Subcutaneous abdominal adipose tissue (tissue), 5 donors: ENCODE measurements at regions not wholly inside any gene's neighbourhood (a gene's known extent, or its start where the extent isn't known, plus 50 kb on each side); places are given as distances from the start of the nearest gene placed in this dataset.

ENCODE experiments used
- H3K27ac ChIP-seq: one replicate; pipeline ENCODE4 v1.7.0; 2013; ENCODE audit warnings: low read depth, mild to moderate bottlenecking, inconsistent platforms, low read length, moderate library complexity
- H3K27me3 ChIP-seq, 5 donors: one replicate each; pipeline ENCODE4 v1.7.0; 2013; ENCODE audit warnings: low read length in 5 of 5, inconsistent platforms in 1 of 5; ENCODE audit not compliant: control insufficient read depth in 5 of 5, insufficient read depth in 4 of 5
- H3K36me3 ChIP-seq, 5 donors: one replicate each; pipeline ENCODE4 v1.7.0; 2013; ENCODE audit warnings: low read length in 5 of 5; ENCODE audit not compliant: control insufficient read depth in 5 of 5, insufficient read depth in 5 of 5
- H3K4me1 ChIP-seq, 5 donors: one replicate each; pipeline ENCODE4 v1.7.0; 2013; ENCODE audit warnings: low read length in 5 of 5, mild to moderate bottlenecking in 3 of 5, moderate library complexity in 1 of 5; ENCODE audit not compliant: control insufficient read depth in 5 of 5, insufficient read depth in 5 of 5
- H3K4me3 ChIP-seq, 5 donors: one replicate each; pipeline ENCODE4 v1.7.0; 2013; ENCODE audit warnings: low read length in 5 of 5, low read depth in 1 of 5
- H3K9ac ChIP-seq, 5 donors: one replicate each; pipeline ENCODE4 v1.7.0; 2013; ENCODE audit warnings: low read length in 5 of 5, mild to moderate bottlenecking in 4 of 5, moderate library complexity in 3 of 5
- H3K9me3 ChIP-seq, 5 donors: one replicate each; pipeline ENCODE4 v1.7.0; 2013; ENCODE audit warnings: low read length in 5 of 5; ENCODE audit not compliant: control insufficient read depth in 5 of 5
- donor health status: healthy.
- donor health status: healthy.
- donor health status: healthy.
- donor health status: healthy.
- donor health status: healthy.

- no peak overlapping the region for H3K4me3 ChIP-seq
- no peaks in the 10 kb centered on the region for H3K36me3 ChIP-seq
- H3K27ac ChIP-seq: peak overlapping the region; percentile 85
- H3K9ac ChIP-seq: no peak overlapping the region
- H3K9me3 ChIP-seq: no peaks in the 10 kb centered on the region
- no peaks in the 10 kb centered on the region for H3K27me3 ChIP-seq
- peaks cover 2 to 39% (median 11%) of the 10 kb centered on the region in 5 donors for H3K4me1 ChIP-seq
These were observed 172.5 kb downstream of the RAP2B start for GRCh38 chr3:153334558-153334957.

GRCh38 chr3:153337369-153337768 is 175.3 kb downstream of the RAP2B start:
- peak overlapping the region; percentile 61 for H3K27ac ChIP-seq
- no peak overlapping the region for H3K4me3 ChIP-seq
- H3K9ac ChIP-seq: peak overlapping the region in 1 of 5 donors; percentile 28
- H3K36me3 ChIP-seq: no peaks in the 10 kb centered on the region
- H3K9me3 ChIP-seq: peaks cover 0 to 2% (median 0%) of the 10 kb centered on the region in 5 donors
- peaks cover 2 to 38% (median 11%) of the 10 kb centered on the region in 5 donors for H3K4me1 ChIP-seq
- no peaks in the 10 kb centered on the region for H3K27me3 ChIP-seq

- Histone ChIP-seq H3K9me3 (peaks cover 0 to 2% (median 0%) of the 10 kb centered on the region in 5 donors), H3K27me3 (no peaks in the 10 kb centered on the region), H3K27ac (peak overlapping the region; percentile 79), H3K4me3 (no peak overlapping the region), H3K9ac (peak overlapping the region in 2 of 5 donors; percentile 7 to 16), H3K4me1 (peaks cover 2 to 31% (median 11%) of the 10 kb centered on the region in 5 donors), H3K36me3 (no peaks in the 10 kb centered on the region)
These were observed 176.5 kb downstream of the RAP2B start for GRCh38 chr3:153338487-153338886.

- Histone ChIP-seq H3K27me3 (no peaks in the 10 kb centered on the region), H3K4me1 (peaks cover 2 to 30% (median 11%) of the 10 kb centered on the region in 5 donors), H3K27ac (peak overlapping the region; percentile 79), H3K4me3 (no peak overlapping the region), H3K9me3 (peaks cover 0 to 2% (median 0%) of the 10 kb centered on the region in 5 donors), H3K36me3 (no peaks in the 10 kb centered on the region), H3K9ac (peak overlapping the region in 2 of 5 donors; percentile 7 to 16)
These were observed 177.0 kb downstream of the RAP2B start for GRCh38 chr3:153339065-153339464.

GRCh38 chr3:153343988-153344782 is 182.2 kb downstream of the RAP2B start:
- Histone ChIP-seq H3K4me1 (peaks cover 0 to 3% (median 0%) of the 10 kb centered on the region in 5 donors), H3K9ac (no peak overlapping the region), H3K9me3 (peaks cover 0 to 3% (median 2%) of the 10 kb centered on the region in 5 donors), H3K36me3 (no peaks in the 10 kb centered on the region), H3K4me3 (no peak overlapping the region), H3K27ac (no peak overlapping the region), H3K27me3 (no peaks in the 10 kb centered on the region)

GRCh38 chr3:153348457-153349107 is 186.6 kb downstream of the RAP2B start:
- no peaks in the 10 kb centered on the region for H3K27me3 ChIP-seq
- H3K9ac ChIP-seq: no peak overlapping the region
- peaks cover 0 to 10% (median 0%) of the 10 kb centered on the region in 5 donors for H3K9me3 ChIP-seq
- H3K4me3 ChIP-seq: no peak overlapping the region
- no peaks in the 10 kb centered on the region for H3K4me1 ChIP-seq
- no peaks in the 10 kb centered on the region for H3K36me3 ChIP-seq
- no peak overlapping the region for H3K27ac ChIP-seq

GRCh38 chr3:153349108-153349499 is 187.1 kb downstream of the RAP2B start:
- H3K27ac ChIP-seq: no peak overlapping the region
- no peak overlapping the region for H3K4me3 ChIP-seq
- no peak overlapping the region for H3K9ac ChIP-seq
- H3K27me3 ChIP-seq: no peaks in the 10 kb centered on the region
- no peaks in the 10 kb centered on the region for H3K36me3 ChIP-seq
- peaks cover 0 to 10% (median 0%) of the 10 kb centered on the region in 5 donors for H3K9me3 ChIP-seq
- H3K4me1 ChIP-seq: no peaks in the 10 kb centered on the region

GRCh38 chr3:153350420-153350819 is 188.4 kb downstream of the RAP2B start:
- Histone ChIP-seq H3K27ac (no peak overlapping the region), H3K4me1 (no peaks in the 10 kb centered on the region), H3K4me3 (no peak overlapping the region), H3K36me3 (no peaks in the 10 kb centered on the region), H3K27me3 (no peaks in the 10 kb centered on the region), H3K9me3 (peaks cover 0 to 10% (median 0%) of the 10 kb centered on the region in 5 donors), H3K9ac (no peak overlapping the region)

GRCh38 chr3:153354641-153355040 is 192.6 kb downstream of the RAP2B start:
- H3K4me1 ChIP-seq: no peaks in the 10 kb centered on the region
- no peak overlapping the region for H3K9ac ChIP-seq
- no peaks in the 10 kb centered on the region for H3K27me3 ChIP-seq
- no peaks in the 10 kb centered on the region for H3K36me3 ChIP-seq
- no peak overlapping the region for H3K4me3 ChIP-seq
- peaks cover 0 to 8% (median 0%) of the 10 kb centered on the region in 5 donors for H3K9me3 ChIP-seq
- H3K27ac ChIP-seq: no peak overlapping the region

- Histone ChIP-seq H3K36me3 (no peaks in the 10 kb centered on the region), H3K4me1 (no peaks in the 10 kb centered on the region), H3K27me3 (no peaks in the 10 kb centered on the region), H3K9ac (no peak overlapping the region), H3K27ac (no peak overlapping the region), H3K4me3 (no peak overlapping the region), H3K9me3 (peaks cover 0 to 8% (median 0%) of the 10 kb centered on the region in 5 donors)
These were observed 193.5 kb downstream of the RAP2B start for GRCh38 chr3:153355559-153355958.
